ENCODE measurements at regions not wholly inside any gene's neighbourhood (a gene's known extent, or its start where the extent isn't known, plus 50 kb on each side); places are given as distances from the start of the nearest gene placed in this dataset.

- no peak overlapping the region for H3K27ac Mint-ChIP-seq
- H3K9me3 Mint-ChIP-seq: no peaks in the 10 kb centered on the region
- H3K36me3 Mint-ChIP-seq (ENCODE audit: low read depth): no peaks in the 10 kb centered on the region
- DNase-seq: no peak
- TF ChIP-seq CTCF (IDR thresholded peaks at IDR 0.05): no peak
- H3K27me3 Mint-ChIP-seq (ENCODE audit: insufficient read depth): peaks cover 33% of the 10 kb centered on the region
- H3K4me3 Mint-ChIP-seq: no peak overlapping the region
- peaks cover 46% of the 10 kb centered on the region for H3K4me1 Mint-ChIP-seq (ENCODE audit: low read depth)
These were observed 232.9 kb downstream of the UACA start for GRCh38 chr15:70530503-70530902.

GRCh38 chr15:70530017-70530499 lies 233.3 kb downstream of the UACA start:
- Mint-ChIP-seq H3K4me1 (ENCODE audit: low read depth) (peaks cover 47% of the 10 kb centered on the region), H3K27ac (no peak overlapping the region), H3K9me3 (no peaks in the 10 kb centered on the region), H3K27me3 (ENCODE audit: insufficient read depth) (peaks cover 32% of the 10 kb centered on the region), H3K4me3 (no peak overlapping the region), H3K36me3 (ENCODE audit: low read depth) (no peaks in the 10 kb centered on the region)
- no peak for DNase-seq
- no peak for TF ChIP-seq CTCF (IDR thresholded peaks at IDR 0.05)

GRCh38 chr15:70528816-70529215 lies 234.5 kb downstream of the UACA start:
- H3K27me3 Mint-ChIP-seq (ENCODE audit: insufficient read depth): peaks cover 31% of the 10 kb centered on the region
- no peak overlapping the region for H3K27ac Mint-ChIP-seq
- H3K36me3 Mint-ChIP-seq (ENCODE audit: low read depth): no peaks in the 10 kb centered on the region
- H3K9me3 Mint-ChIP-seq: no peaks in the 10 kb centered on the region
- no peak for TF ChIP-seq CTCF (IDR thresholded peaks at IDR 0.05)
- no peak for DNase-seq
- H3K4me1 Mint-ChIP-seq (ENCODE audit: low read depth): peaks cover 38% of the 10 kb centered on the region
- no peak overlapping the region for H3K4me3 Mint-ChIP-seq

- H3K36me3 Mint-ChIP-seq (ENCODE audit: low read depth): no peaks in the 10 kb centered on the region
- H3K4me3 Mint-ChIP-seq: no peak overlapping the region; the same call in 1 of the 2 replicates
- DNase-seq: no peak
- H3K9me3 Mint-ChIP-seq: no peaks in the 10 kb centered on the region
- no peak overlapping the region for H3K27ac Mint-ChIP-seq
- peaks cover 35% of the 10 kb centered on the region for H3K27me3 Mint-ChIP-seq (ENCODE audit: insufficient read depth)
- TF ChIP-seq CTCF (IDR thresholded peaks at IDR 0.05): no peak
- peaks cover 35% of the 10 kb centered on the region for H3K4me1 Mint-ChIP-seq (ENCODE audit: low read depth)
These were observed 235.1 kb downstream of the UACA start for GRCh38 chr15:70528270-70528706.

GRCh38 chr15:70526974-70527325 lies 236.4 kb downstream of the UACA start:
- Mint-ChIP-seq H3K4me1 (ENCODE audit: low read depth) (peaks cover 35% of the 10 kb centered on the region), H3K9me3 (no peaks in the 10 kb centered on the region), H3K4me3 (peak overlapping the region; percentile 76), H3K27ac (0 out of 2 replicates have a peak overlapping the region, but pooled peaks have one; percentile 59), H3K27me3 (ENCODE audit: insufficient read depth) (peaks cover 33% of the 10 kb centered on the region), H3K36me3 (ENCODE audit: low read depth) (no peaks in the 10 kb centered on the region)
- no peak for DNase-seq
- no peak for TF ChIP-seq CTCF (IDR thresholded peaks at IDR 0.05)
